Stimulated activated CD4-positive, alpha-beta T cell treated with anti-CD3 and anti-CD28 coated beads, TNF-alpha, amount 100 ng/mL, for 4 hours (primary cell): ENCODE measurements at regions not wholly inside any gene's neighbourhood (a gene's known extent, or its start where the extent isn't known, plus 50 kb on each side); places are given as distances from the start of the nearest gene placed in this dataset.

Experiments used
- DNase-seq, 3 experiments: peaks; one replicate each; pipeline ENCODE4 v3.0.0-alpha.2; 2020; ENCODE audit warnings: low read depth in 3 of 3

- DNase-seq = no peak
Measured at GRCh38 chr12:30874455-30875321, 51.9 kb upstream of the TSPAN11 start.

DNA sequence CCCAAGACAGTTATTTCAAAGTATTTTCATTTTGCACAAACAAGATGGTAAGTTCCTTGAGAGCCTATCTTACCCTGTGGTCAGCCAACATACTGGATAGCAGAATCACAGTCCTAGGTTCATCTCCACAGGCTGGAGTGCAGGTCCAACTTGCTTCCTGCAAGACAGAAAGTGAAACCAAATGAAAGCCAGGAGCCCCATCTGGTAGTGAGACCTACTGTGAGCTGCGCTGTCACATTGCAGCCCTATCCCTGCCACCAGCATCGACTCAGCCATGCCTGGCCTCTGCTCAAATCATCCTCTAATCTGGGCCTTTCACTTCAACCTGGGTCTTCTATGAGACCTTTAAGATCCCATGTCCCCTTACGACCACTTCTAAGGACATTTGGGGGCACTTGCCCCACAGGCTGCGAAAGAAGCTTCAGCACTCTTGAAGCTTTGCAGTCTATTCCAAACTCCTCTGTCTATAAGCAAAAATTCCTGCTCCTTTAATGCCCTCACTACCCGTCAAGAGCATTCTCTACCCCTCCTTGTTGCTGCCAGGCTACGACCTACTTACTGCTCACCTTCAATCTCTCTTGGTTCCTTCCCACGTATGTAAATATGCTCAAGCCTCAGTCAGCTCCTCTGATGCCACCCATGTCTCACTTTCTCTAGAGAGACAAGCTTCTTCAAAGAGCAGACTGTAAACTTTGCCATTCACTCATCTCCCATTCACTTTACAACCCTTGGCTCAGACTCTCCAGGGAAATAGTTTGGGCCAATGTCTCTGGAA, 55.9 kb upstream of the TSPAN11 start:
- no peak for DNase-seq

DNA sequence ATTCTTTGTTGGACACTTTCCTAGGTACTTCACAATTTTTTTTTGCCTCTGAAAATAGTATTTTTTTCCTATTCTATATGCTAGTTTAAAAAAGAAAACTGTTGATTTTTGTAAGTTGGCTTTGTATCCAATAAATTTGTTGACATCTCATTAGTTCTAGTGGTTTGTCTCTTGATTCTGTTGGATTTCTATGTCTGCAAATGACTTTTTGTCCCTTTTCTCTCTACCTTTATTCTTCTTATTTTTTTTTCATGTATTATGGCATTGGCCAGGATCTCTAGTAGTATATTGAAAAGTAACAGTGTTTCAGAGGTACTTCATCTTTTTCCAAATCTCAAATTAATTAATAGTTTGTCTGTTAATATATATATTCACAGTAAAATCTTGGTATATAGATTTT, 59.1 kb upstream of the TSPAN11 start:
- DNase-seq = no peak

- DNase-seq = no peak
Measured at GRCh38 chr12:30866256-30866655, 60.3 kb upstream of the TSPAN11 start.

DNA sequence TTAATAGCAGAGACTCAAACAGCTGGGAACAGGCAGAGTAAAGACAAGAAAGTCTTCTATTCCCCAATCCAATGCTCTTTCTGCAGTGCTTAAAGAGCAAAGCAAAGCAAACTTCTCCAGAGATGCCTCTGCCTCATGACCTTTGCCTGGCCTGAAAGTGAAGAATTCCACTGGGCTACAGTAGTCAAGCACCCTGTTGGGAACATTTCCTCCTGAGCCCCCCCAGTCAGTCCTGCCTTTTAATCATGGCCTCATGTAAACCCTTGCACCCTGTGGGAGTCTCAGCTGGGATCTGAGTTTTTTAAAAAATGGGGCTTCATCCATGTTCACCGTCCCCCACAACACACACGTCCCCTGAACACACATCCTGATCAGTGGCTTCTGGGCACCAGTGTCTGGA, 62.7 kb upstream of the TSPAN11 start:
- DNase-seq = no peak

DNA sequence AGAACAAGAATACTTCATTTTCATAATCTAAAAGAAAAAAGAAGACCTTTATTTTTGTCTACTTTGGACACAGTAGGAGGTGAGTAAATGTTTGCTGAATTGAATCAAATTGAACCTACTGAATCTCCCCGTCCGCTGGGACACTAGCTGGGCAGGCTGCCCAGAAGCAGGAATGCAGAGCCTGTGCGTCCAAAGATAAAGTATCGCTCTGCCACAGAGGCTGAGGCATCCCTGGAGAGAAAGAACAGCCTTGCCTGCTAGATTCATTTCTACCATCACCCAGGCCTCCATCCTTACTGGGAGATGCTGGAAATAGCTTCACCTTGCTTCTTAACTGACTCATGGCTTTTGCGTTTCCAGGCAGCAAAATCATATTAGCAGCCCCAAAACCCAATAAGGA, 64.1 kb upstream of the TSPAN11 start:
- no peak for DNase-seq

DNA sequence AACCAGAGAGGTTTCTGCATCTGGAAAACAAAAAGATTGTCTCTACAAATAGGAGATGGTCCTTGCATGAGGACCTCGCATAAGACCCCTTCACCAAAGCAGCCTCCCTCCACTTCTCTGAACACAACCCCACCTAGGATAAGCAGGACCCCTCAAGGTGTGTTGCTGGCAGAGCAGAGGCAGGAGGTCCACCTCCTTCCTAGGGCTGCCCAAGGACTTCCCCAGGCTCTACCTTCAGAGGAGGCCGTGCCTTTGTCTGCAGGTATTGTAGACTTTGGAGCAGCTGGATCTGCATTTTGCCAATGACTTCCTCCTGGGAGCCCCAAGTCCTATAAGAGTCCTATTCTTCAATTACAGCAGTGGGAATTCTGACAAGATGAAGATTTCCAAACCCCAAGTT, 67.3 kb upstream of the TSPAN11 start:
- DNase-seq = no peak

DNA sequence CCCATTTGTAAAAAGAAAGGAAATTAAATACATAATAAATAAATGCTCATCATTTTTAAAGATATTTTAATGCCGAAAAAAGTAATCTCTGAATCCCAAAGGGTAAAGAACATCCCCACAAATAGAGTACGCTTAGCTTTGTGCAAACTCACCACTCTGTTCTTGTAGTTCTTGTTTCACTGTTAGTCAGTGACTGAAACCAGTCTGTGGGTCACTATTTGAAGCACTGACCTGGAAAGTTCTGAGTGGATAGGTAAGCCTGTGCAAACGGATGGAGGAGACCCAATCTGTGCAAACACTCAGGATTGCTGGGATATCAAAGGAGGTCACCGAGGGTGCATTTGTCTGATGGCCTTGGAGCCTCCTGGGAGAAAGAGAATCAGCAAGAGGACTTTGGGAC, 68.1 kb upstream of the TSPAN11 start:
- DNase-seq = no peak

GRCh38 chr12:30853561-30854133, 72.9 kb upstream of the TSPAN11 start:
- no peak for DNase-seq

DNA sequence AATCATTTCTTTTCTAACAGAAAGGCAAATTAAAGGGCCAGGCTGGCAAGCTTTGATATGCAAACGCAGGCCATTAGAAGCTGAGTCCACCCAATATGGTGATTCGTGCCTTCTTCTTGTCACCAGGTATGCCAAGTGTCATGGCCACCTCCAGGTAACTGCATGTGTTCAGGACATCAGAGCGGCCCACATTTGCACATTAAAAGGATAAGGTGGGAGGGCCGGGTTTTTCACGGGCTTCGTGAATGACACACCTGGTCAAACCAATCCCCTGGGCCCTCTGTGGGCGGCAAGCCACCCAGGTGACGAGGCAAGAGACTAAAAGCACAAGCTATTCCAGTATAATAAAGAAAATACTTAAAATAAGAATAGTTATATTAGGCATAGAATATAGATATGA, 75.9 kb upstream of the TSPAN11 start:
- no peak for DNase-seq

- no peak for DNase-seq
Measured at GRCh38 chr12:30847259-30847658, 79.3 kb upstream of the TSPAN11 start.

DNA sequence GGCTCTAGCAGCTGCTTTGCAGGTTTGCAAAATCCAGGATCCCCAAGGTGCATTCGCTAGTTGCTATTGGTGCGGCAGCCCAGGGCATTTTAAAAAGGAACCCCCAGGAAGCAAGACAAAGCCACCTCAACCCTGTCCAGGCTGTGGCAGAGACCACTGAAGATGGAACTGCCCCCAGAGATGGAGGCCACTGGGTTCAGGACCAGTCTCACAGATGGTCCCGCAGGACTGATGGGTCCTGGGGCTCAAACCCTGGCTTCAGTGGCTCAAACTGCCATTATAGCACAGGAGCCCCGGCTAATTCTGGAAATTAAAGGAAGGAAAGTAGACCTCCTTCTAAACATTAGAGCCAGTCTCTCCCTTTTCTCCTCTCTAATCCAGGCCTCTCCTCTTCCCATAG, 79.8 kb upstream of the TSPAN11 start:
- no peak for DNase-seq

- no peak for DNase-seq
Measured at GRCh38 chr12:30845676-30846075, 80.9 kb upstream of the TSPAN11 start.

DNA sequence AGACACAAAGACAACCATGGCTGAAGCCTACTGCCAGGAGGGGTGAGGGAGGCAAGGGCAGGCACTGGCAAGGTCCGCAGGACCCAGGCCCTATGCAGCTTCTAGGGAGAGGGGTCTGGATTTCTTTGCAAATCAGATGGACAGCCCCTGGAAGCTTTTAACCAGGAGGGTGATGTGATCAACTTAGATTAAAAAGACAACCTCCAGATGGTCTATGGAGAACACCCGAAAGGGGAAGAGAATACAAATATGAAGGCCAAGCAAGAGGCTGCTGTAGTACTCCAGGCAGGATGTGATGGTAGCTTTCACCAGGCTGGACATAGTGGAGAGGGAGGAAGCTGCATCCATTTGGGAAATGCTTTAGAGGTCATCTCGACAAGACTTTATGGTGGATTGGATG, 83.3 kb upstream of the TSPAN11 start:
- DNase-seq = no peak

DNA sequence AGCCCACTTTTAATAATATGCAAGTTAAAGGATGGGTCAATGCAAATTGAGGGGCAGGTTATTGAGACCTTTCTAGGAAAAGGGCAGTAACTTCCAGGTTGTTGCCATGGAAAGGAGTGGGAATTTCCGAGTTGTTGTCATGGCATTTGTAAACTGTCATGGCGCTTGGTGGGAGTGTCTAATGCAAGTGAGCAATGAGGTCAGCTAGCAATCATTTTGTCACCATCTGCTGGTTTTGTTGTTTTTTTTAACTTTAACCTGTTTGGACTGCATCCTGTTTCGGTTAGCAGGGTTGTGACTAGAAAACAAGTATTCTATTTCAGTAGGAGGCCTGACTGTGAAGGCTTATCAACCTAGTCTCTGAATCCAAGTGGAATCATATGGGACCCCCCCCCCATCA, 85.8 kb upstream of the TSPAN11 start:
- no peak for DNase-seq

- DNase-seq = no peak
Measured at GRCh38 chr12:30839643-30840220, 85.0 kb upstream of the CAPRIN2 start.

GRCh38 chr12:30837595-30837994, 82.8 kb upstream of the CAPRIN2 start:
- DNase-seq = no peak

DNA sequence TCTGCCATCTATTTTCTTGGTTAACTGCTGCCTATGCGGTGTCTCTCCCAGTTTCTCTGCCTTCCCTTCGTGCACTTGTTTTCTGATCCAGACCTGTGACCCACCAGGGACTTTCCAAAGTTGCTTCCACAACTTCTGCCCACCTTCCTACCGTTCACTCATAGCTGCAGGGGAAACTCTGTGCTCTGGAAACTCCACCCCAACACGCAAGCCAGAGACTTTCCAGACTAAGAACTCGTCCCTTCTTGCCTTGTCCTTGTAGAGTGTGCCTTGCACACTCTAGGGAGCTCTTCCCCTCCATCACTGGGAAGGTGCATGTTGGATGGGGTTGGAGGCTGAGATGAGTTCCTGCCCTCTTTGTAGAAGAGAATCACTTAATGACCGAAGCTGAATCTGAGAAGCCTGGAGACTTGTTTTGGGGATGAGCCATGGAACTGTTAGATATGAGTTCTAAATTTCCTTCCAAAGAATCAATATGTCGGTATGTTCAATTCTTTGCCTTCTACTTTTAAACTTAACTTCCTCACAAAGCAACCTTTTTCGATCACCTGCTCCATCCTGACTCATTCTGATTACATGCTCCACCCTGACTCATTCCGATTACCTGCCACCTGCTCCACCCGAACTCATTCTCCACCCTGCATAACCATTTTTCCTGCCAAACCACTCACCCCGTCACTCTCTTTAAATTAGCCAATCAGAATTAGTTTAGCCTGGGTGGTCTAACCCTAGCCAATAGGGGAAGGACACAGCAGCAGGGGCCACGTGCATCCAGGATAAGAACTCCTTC, 82.1 kb upstream of the CAPRIN2 start:
- DNase-seq = no peak

GRCh38 chr12:30835216-30835615, 80.5 kb upstream of the CAPRIN2 start:
- DNase-seq = no peak

GRCh38 chr12:30830751-30831150, 76.0 kb upstream of the CAPRIN2 start:
- no peak for DNase-seq

DNA sequence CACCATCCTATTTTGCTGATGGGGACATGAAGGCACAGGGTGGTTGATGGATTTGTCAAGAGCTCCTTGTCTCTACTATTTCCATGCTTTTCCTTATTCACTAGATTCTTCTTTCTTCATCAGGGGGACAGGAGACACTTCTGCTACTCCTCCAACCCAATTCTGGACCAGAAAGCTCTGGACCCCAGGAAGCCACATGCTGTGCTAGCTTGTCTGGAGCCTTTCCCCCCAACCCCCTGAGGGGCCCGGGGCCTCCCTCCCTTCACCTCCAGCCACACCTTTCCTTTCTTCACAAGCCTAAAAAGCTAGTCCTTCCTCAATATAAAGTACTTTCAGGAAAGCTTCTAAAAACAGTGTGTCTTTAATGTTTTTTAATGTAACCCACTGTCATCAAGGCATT, 75.1 kb upstream of the CAPRIN2 start:
- DNase-seq = no peak

DNA sequence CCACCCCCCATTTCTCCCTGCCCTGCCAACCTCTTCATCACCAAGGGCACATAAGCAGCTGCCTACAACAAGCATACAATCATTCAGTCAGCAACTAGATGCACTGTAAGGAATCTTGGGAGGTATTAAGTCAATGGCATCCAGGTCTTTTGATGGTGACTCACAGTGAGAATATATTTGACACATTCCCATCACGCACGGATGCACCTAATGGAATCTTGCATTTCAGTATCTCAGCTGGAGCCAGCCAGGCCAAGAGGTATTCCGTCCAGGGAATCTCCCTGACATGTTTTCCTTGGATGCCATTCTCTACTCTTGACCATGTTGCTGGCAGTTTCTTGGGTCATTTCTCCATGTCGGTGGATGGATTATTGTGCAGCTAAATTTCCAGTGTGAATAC, 73.9 kb upstream of the CAPRIN2 start:
- no peak for DNase-seq
